ENCODE measurements at regions not wholly inside any gene's neighbourhood (a gene's known extent, or its start where the extent isn't known, plus 50 kb on each side); places are given as distances from the start of the nearest gene placed in this dataset.

DNA sequence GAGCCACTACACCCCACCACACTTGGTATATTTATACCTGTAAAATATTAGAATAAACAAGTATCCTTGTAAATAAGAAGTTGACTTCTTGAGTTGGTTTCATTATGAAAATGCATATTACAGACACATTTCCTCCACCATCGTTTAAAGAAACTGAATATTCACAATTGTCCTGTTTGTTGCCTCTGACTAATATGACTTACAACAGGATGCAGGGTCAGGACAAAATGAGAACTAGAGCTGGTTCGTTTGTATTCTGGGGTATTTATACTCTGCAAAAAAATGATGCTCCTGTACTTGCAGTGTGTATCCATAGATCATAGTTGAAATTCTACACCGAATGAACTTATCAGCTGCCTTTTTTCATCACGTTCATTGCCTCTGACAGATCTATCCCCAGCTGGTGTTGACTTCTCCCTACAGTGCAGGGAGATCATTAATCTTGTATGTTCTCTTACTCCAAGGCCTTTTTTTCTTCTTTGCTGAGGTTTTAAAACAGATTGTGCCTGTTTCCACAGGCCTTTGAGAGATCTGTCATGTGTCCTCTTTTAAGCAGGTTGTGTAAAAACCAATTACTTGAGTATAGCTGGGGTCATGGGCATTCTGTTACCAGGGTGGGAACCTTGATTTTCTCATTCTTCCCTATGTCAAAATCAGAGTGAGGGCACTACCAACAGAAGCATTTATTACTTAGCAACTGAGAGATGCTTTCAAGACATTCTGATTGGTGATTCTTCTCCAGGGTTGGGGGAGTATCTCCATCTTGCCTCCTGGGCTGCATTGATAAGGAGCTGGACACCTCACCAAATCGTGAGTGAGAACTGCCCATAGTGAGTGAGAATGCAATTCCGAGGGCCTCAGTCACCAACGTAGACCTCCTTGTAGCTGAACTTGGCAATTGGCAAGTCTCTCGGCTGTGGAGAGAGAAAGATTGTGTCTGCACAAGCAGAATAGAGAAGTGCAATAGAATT is 78.8 kb upstream of the CD83 start:
- DNase-seq = no peak
- Histone ChIP-seq H3K36me3 (no peaks in the 10 kb centered on the region), H3K9me3 (ENCODE audit: severe bottlenecking) (no peaks in the 10 kb centered on the region), H3K27me3 (ENCODE audit: insufficient read depth, low read depth, severe bottlenecking) (no peaks in the 10 kb centered on the region), H3K27ac (no peak overlapping the region), H3K4me3 (ENCODE audit: low read depth, low read length) (no peak overlapping the region)
- TF ChIP-seq, protein P1, sequence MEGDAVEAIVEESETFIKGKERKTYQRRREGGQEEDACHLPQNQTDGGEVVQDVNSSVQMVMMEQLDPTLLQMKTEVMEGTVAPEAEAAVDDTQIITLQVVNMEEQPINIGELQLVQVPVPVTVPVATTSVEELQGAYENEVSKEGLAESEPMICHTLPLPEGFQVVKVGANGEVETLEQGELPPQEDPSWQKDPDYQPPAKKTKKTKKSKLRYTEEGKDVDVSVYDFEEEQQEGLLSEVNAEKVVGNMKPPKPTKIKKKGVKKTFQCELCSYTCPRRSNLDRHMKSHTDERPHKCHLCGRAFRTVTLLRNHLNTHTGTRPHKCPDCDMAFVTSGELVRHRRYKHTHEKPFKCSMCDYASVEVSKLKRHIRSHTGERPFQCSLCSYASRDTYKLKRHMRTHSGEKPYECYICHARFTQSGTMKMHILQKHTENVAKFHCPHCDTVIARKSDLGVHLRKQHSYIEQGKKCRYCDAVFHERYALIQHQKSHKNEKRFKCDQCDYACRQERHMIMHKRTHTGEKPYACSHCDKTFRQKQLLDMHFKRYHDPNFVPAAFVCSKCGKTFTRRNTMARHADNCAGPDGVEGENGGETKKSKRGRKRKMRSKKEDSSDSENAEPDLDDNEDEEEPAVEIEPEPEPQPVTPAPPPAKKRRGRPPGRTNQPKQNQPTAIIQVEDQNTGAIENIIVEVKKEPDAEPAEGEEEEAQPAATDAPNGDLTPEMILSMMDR (IDR thresholded peaks at IDR 0.05; ENCODE audit: low read depth, low read length) = no peak

DNA sequence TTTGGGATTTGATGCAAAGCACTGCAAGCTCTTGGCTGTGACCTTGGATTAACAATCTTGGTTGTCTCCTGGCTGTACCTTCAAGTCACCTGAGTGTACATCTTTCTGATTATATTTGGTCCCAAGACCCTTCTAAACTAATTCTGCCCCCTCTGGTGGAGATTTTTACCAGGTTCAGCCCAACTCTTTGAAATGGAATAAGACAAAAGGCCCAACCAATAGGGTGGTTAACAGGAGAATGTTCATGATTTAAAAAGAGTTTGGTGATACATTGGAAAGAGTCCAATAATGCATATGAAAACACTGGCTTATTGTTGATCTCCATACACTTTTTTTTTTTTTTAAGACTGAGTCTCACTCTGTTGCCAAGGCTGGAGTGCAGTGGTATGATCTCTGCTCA is 77.5 kb upstream of the CD83 start:
- DNase-seq = no peak
- H3K27ac ChIP-seq = no peak overlapping the region

DNA sequence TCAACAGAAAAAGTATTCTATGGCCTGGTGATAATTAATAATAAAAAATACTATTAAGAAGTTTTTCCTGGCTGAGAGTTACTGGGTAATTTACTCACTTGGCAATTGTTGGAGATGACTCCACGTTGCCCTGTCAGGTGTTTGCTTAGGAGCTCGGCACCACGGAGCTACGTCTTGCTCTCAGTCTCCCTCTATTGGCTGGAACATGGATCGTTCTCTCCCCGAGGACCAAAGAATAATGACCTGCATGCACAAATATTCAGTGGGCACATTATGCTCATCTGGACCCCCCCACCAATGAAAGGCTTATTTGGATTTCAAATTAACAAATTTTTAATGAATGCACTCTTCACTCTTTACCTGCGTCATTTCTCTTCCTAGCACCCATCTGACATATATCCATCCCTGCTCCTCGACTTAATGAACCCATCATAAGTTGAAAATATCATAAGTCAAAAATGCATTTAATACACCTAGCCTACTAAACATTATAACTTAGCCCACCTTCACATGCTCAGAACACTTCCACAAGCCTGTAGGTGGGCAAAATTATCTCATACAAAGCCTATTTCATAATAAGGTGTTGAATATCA is 71.0 kb upstream of the CD83 start:
- H3K27ac ChIP-seq = no peak overlapping the region
- H3K27me3 ChIP-seq (ENCODE audit: insufficient read depth, low read depth, severe bottlenecking) = no peaks in the 10 kb centered on the region
- peak; percentile 74 for DNase-seq
- H3K36me3 ChIP-seq = no peaks in the 10 kb centered on the region
- no peaks in the 10 kb centered on the region for H3K9me3 ChIP-seq (ENCODE audit: severe bottlenecking)
- no peak overlapping the region for H3K4me3 ChIP-seq (ENCODE audit: low read depth, low read length)
- TF ChIP-seq, protein P1 (IDR thresholded peaks at IDR 0.05; ENCODE audit: low read depth, low read length) = peak; percentile 96

More for the DNA sequence above, 77.5 kb upstream of the CD83 start:
- H3K9me3 ChIP-seq (ENCODE audit: severe bottlenecking) = no peaks in the 10 kb centered on the region
- TF ChIP-seq, protein P1 (IDR thresholded peaks at IDR 0.05; ENCODE audit: low read depth, low read length) = no peak
- H3K4me3 ChIP-seq (ENCODE audit: low read depth, low read length) = no peak overlapping the region
- H3K36me3 ChIP-seq = no peaks in the 10 kb centered on the region
- no peaks in the 10 kb centered on the region for H3K27me3 ChIP-seq (ENCODE audit: insufficient read depth, low read depth, severe bottlenecking)

DNA sequence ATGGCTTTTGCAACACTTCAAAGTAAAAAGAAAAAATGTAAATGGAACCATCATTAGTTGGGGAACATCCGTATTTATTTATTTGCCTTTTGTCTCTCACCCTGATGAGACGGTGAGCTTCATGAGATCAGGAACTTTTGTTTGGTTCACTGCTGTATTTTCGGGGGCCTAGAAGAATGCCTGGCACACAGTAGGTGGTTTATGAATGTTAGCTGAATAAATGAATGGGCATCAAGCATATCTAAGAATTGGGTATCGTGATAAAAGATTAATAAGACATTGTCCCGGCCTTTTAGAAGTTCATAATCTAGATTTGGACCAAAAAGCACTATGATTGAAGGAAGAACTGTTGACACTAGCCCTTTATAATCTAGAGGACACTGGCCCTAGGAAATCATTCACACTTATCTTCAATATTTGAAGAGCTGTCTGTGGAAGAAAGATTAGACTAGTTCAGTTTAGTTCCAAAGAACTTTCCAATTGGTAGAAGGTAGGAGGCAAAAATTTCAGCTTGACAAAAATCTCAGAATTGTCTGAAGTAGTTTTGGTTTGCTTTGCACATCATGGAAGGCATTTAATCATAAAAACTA is 70.3 kb upstream of the CD83 start:
- TF ChIP-seq, protein P1 (IDR thresholded peaks at IDR 0.05; ENCODE audit: low read depth, low read length) = no peak
- Histone ChIP-seq H3K9me3 (ENCODE audit: severe bottlenecking) (no peaks in the 10 kb centered on the region), H3K27ac (no peak overlapping the region), H3K36me3 (no peaks in the 10 kb centered on the region), H3K4me3 (ENCODE audit: low read depth, low read length) (no peak overlapping the region), H3K27me3 (ENCODE audit: insufficient read depth, low read depth, severe bottlenecking) (no peaks in the 10 kb centered on the region)
- no peak for DNase-seq

DNA sequence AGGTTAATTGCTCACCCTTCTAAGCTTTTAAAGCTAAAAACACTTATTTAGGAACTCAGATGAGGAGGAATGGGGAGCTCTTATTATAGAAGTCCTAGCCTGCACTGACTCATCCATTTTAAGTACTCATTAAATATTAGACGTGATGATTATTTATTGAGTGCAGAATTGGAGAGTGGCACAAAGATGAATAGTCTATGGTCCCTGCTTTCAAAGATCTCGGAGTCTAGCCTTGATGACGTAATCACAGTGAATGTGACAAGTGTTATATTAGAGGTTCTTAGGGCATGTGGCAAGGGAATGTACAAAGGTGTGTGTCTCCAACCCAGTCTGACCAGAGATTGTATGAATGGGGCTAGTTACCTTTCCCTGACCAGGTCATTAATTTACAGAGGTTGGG is 68.7 kb upstream of the CD83 start:
- Histone ChIP-seq H3K9me3 (ENCODE audit: severe bottlenecking) (no peaks in the 10 kb centered on the region), H3K36me3 (no peaks in the 10 kb centered on the region), H3K4me3 (ENCODE audit: low read depth, low read length) (no peak overlapping the region), H3K27me3 (ENCODE audit: insufficient read depth, low read depth, severe bottlenecking) (no peaks in the 10 kb centered on the region), H3K27ac (no peak overlapping the region)
- TF ChIP-seq, protein P1 (IDR thresholded peaks at IDR 0.05; ENCODE audit: low read depth, low read length) = no peak
- DNase-seq = no peak
